GM10266 (cell line): ENCODE measurements at regions not wholly inside any gene's neighbourhood (a gene's known extent, or its start where the extent isn't known, plus 50 kb on each side); places are given as distances from the start of the nearest gene placed in this dataset.
"Not testable (repeated sequence)": the region's sequence is repeated elsewhere in the genome, so short reads cannot be mapped to it uniquely, and the experiment has no call there.

Source experiments
- DNase-seq: peaks from one replicate; pipeline ENCODE4 v3.0.0; 2012; ENCODE audit errors: extremely low spot score
- CTCF ChIP-seq: IDR thresholded peaks from 2 replicates; pipeline ENCODE4 v1.5.1; 2012; ENCODE audit warnings: mild to moderate bottlenecking, low read depth; ENCODE audit not compliant: control insufficient read depth, insufficient read depth; ENCODE audit errors: missing control alignments

GRCh38 chr5:57983426-57983825 is 476.5 kb downstream of the PLK2 start:
- TF ChIP-seq CTCF: no peak
- DNase-seq: no peak

GRCh38 chr5:57979671-57980070 is 480.2 kb downstream of the PLK2 start:
- no peak for TF ChIP-seq CTCF
- DNase-seq: no peak

GRCh38 chr5:57976506-57976905 is 483.4 kb downstream of the PLK2 start:
- DNase-seq: no peak
- TF ChIP-seq CTCF: no peak

- not testable (repeated sequence) for DNase-seq
Measured at GRCh38 chr5:57972099-57972498, 487.8 kb downstream of the PLK2 start.

GRCh38 chr5:57960569-57960968 is 478.0 kb upstream of the ACTBL2 start:
- DNase-seq: no peak
- no peak for TF ChIP-seq CTCF

GRCh38 chr5:57956636-57957035 is 474.0 kb upstream of the ACTBL2 start:
- DNase-seq: no peak
- TF ChIP-seq CTCF: no peak

- no peak for DNase-seq
- TF ChIP-seq CTCF: no peak
Measured at GRCh38 chr5:57955511-57955910, 472.9 kb upstream of the ACTBL2 start.

GRCh38 chr5:57953792-57954191 is 471.2 kb upstream of the ACTBL2 start:
- DNase-seq: no peak
- TF ChIP-seq CTCF: no peak
